Naive thymus-derived CD4-positive, alpha-beta T cell (primary cell): ENCODE measurements at regions not wholly inside any gene's neighbourhood (a gene's known extent, or its start where the extent isn't known, plus 50 kb on each side); places are given as distances from the start of the nearest gene placed in this dataset.

Source experiments
- ATAC-seq: fragments of 150-1000 bp; cut with Tn5 transposase; 2 replicates; pipeline ENCODE4 v1.10.0; 2021; ENCODE audit warnings: mild to moderate bottlenecking, moderate library complexity
- CTCF ChIA-PET: fragments of 350-600 bp; sonication (Branson Sonifier 250); formaldehyde crosslinking; loops from one replicate; lab custom pipeline; 2021; ENCODE audit warnings: antibody characterized with exemption; lab: Charles Lee
- POLR2A ChIA-PET: fragments of 350-600 bp; sonication (Branson Sonifier 250); formaldehyde crosslinking; loops from one replicate; lab custom pipeline; 2021; ENCODE audit warnings: antibody characterized with exemption, inconsistent platforms; lab: Charles Lee
- DNase-seq, 9 donors: peaks; one replicate each; pipeline versions ENCODE4 v3.0.0 to v3.0.0-alpha.2; 2020 to 2022; ENCODE audit warnings: mixed read lengths in 1 of 9
- H3K27ac ChIP-seq: one replicate; pipeline ENCODE4 v1.7.0; 2013; ENCODE audit warnings: mild to moderate bottlenecking, low read depth, low read length, moderate library complexity
- H3K27me3 ChIP-seq, 2 donors: one replicate each; pipeline ENCODE4 v1.7.0; 2013; ENCODE audit warnings: low read length in 2 of 2, mild to moderate bottlenecking in 2 of 2, moderate library complexity in 2 of 2; ENCODE audit not compliant: control insufficient read depth in 2 of 2, insufficient read depth in 2 of 2
- H3K36me3 ChIP-seq, 3 experiments: 1 replicate in 2 of 3; 2 replicates in 1 of 3; pipeline ENCODE4 v1.7.0; 2013; ENCODE audit warnings: low read length in 3 of 3, mild to moderate bottlenecking in 3 of 3, moderate library complexity in 1 of 3; ENCODE audit not compliant: insufficient read depth in 3 of 3, control insufficient read depth in 2 of 3
- H3K4me1 ChIP-seq, 2 donors: one replicate each; pipeline ENCODE4 v1.7.0; 2013; ENCODE audit warnings: low read length in 2 of 2, mild to moderate bottlenecking in 2 of 2, moderate library complexity in 1 of 2; ENCODE audit not compliant: control insufficient read depth in 2 of 2, insufficient read depth in 2 of 2
- H3K4me3 ChIP-seq: 2 replicates; pipeline ENCODE4 v1.7.0; 2013; ENCODE audit warnings: mild to moderate bottlenecking, low read length
- H3K9me3 ChIP-seq, 3 experiments: 1 replicate in 2 of 3; 2 replicates in 1 of 3; pipeline ENCODE4 v1.7.0; 2013; ENCODE audit warnings: low read length in 3 of 3; ENCODE audit not compliant: control insufficient read depth in 2 of 3
- H3K27ac Mint-ChIP-seq, 9 donors: one replicate each; pipeline ENCODE4 v1.8.0; 2020 to 2022; ENCODE audit warnings: mixed read lengths in 9 of 9, mild to moderate bottlenecking in 8 of 9, moderate library complexity in 5 of 9, inconsistent platforms in 2 of 9
- H3K27me3 Mint-ChIP-seq, 5 donors: one replicate each; pipeline ENCODE4 v1.8.0; 2021 to 2022; ENCODE audit warnings: mixed read lengths in 5 of 5, mild to moderate bottlenecking in 1 of 5
- H3K36me3 Mint-ChIP-seq, 5 donors: one replicate each; pipeline ENCODE4 v1.8.0; 2020 to 2022; ENCODE audit warnings: mixed read lengths in 5 of 5, mild to moderate bottlenecking in 3 of 5, inconsistent platforms in 1 of 5
- H3K4me1 Mint-ChIP-seq, 7 donors: one replicate each; pipeline ENCODE4 v1.8.0; 2020 to 2022; ENCODE audit warnings: mixed read lengths in 7 of 7, mild to moderate bottlenecking in 3 of 7, inconsistent platforms in 1 of 7
- H3K4me3 Mint-ChIP-seq, 10 donors: one replicate each; pipeline ENCODE4 v1.8.0; 2020 to 2022; ENCODE audit warnings: mild to moderate bottlenecking in 10 of 10, mixed read lengths in 10 of 10, moderate library complexity in 6 of 10, inconsistent platforms in 2 of 10
- H3K9me3 Mint-ChIP-seq, 11 donors: one replicate each; pipeline ENCODE4 v1.8.0; 2020 to 2022; ENCODE audit warnings: mixed read lengths in 11 of 11, mild to moderate bottlenecking in 4 of 11, inconsistent platforms in 1 of 11, moderate library complexity in 1 of 11
- intact Hi-C, 2 donors: fragments of 100-400 bp; cut with micrococcal nuclease; formaldehyde crosslinking; loops; one replicate each; pipeline ENCODE4 v1.15.1; 2023

DNA sequence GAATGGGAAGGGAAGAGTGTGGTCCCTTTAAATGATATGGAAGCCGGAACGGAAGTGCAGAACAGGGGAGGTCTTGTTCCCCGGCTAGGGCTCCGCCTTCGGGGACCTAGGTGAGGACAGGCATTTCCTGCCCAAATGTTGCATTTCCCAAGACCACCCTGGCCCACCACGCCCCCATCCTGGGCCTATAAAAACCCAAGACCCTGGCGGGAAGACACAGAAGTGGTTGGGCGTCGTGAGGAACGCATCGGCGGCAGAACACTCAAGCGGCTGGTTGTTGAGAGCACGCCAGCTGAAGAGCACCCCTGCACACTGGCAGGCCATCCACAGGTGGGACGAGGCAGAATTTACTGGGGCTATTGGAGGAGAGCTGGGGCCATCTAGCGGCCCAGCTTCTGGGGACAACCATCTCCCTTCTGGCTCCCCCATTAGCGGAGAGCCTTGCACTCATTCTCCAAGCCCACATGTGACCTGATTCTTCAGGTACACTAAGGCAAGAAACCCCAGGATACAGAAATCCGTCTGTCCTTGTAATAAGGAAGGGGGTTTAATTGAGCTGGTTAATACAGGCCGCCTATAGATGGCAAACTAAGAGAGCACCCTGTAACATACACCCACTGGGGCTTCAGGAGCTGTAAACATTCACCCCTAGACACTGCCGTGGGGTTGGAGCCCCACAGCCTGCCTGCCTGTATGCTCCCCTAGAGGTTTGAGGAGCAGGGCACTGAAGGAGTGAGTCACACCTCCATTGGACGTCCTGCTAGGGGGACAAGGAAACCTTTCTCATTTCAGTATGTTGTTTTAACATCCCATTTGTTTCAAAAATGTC is 1327.9 kb downstream of the BRINP3 start:
- no peak overlapping the region for H3K27ac ChIP-seq

DNA sequence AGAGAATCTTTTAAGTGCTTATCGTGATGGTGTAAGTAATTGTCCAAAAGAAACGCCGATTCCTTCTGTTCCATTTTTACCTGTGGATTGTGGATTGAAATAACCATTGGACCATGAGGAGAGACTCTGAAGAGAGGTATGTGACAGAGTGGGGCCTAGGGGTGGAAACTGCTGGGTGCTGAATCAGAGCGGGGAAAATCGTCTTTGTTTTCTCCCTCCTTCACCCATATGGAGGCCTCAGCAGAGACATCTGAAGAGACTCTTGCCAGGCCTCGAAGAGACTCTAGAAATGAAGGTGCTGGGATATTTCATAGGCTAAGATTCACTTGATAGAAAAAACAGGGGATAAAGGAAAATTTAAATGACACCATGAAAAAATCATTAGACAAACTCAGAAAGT is 1327.0 kb downstream of the BRINP3 start:
- no peak overlapping the region for H3K4me3 Mint-ChIP-seq
- H3K36me3 Mint-ChIP-seq = no peaks in the 10 kb centered on the region
- CTCF ChIA-PET = no interaction called here
- H3K36me3 ChIP-seq = no peaks in the 10 kb centered on the region
- H3K9me3 Mint-ChIP-seq = peaks cover 0 to 11% (median 5%) of the 10 kb centered on the region in 11 donors
- no peaks in the 10 kb centered on the region for H3K4me1 ChIP-seq
- DNase-seq (no peak), ATAC-seq (no peak)
- H3K27ac ChIP-seq = no peak overlapping the region
- intact Hi-C loops = no loop called here
- H3K27ac Mint-ChIP-seq = no peak overlapping the region
- H3K27me3 Mint-ChIP-seq = no peaks in the 10 kb centered on the region
- POLR2A ChIA-PET = no interaction called here
- H3K4me1 Mint-ChIP-seq = no peaks in the 10 kb centered on the region
- no peaks in the 10 kb centered on the region for H3K27me3 ChIP-seq
- no peak overlapping the region for H3K4me3 ChIP-seq
- no peaks in the 10 kb centered on the region for H3K9me3 ChIP-seq

More for the DNA sequence above, 1327.9 kb downstream of the BRINP3 start:
- H3K4me1 ChIP-seq = no peaks in the 10 kb centered on the region
- no peak for ATAC-seq
- DNase-seq = no peak
- no peaks in the 10 kb centered on the region for H3K4me1 Mint-ChIP-seq
- H3K4me3 ChIP-seq = no peak overlapping the region
- intact Hi-C loops = no loop called here
- ChIA-PET CTCF (interaction anchor here (0.5 kb wide), 1 partner anchor 555 kb away, joined by 3 read pairs; no protein-coding TSS in a partner anchor), POLR2A (no interaction called here)
- no peak overlapping the region for H3K4me3 Mint-ChIP-seq
- no peaks in the 10 kb centered on the region for H3K9me3 ChIP-seq
- H3K27me3 Mint-ChIP-seq = no peaks in the 10 kb centered on the region
- H3K36me3 ChIP-seq = no peaks in the 10 kb centered on the region
- H3K27me3 ChIP-seq = no peaks in the 10 kb centered on the region
- no peaks in the 10 kb centered on the region for H3K36me3 Mint-ChIP-seq
- peaks cover 0 to 9% (median 4%) of the 10 kb centered on the region in 11 donors for H3K9me3 Mint-ChIP-seq
- H3K27ac Mint-ChIP-seq = no peak overlapping the region

DNA sequence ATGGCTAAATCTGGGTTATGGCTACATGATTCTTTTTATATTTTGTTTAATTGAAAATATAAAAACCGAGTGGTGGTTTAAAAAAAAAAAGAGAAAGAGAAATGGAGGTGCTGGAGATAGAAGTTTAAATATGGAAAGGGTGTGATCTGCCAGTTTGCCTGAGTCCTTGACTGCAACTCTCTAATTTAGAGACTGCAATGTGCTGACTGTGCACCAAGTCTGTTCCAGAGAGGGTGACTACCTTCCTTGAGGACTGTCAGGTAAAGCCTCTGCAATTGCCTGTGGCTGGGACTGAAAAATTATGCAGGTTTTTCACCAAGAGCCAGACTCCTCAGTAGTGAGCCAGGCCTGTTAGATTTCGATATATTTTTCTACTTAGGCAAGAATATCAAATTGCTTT is 1326.3 kb downstream of the BRINP3 start:
- no peaks in the 10 kb centered on the region for H3K36me3 Mint-ChIP-seq
- intact Hi-C loops = no loop called here
- no peaks in the 10 kb centered on the region for H3K27me3 Mint-ChIP-seq
- DNase-seq (no peak), ATAC-seq (no peak)
- Histone ChIP-seq H3K27me3 (no peaks in the 10 kb centered on the region), H3K4me1 (no peaks in the 10 kb centered on the region), H3K9me3 (no peaks in the 10 kb centered on the region), H3K4me3 (no peak overlapping the region), H3K36me3 (no peaks in the 10 kb centered on the region), H3K27ac (no peak overlapping the region)
- H3K4me1 Mint-ChIP-seq = no peaks in the 10 kb centered on the region
- ChIA-PET POLR2A (no interaction called here), CTCF (no interaction called here)
- no peak overlapping the region for H3K27ac Mint-ChIP-seq
- H3K9me3 Mint-ChIP-seq = peaks cover 0 to 14% (median 5%) of the 10 kb centered on the region in 11 donors
- no peak overlapping the region for H3K4me3 Mint-ChIP-seq

DNA sequence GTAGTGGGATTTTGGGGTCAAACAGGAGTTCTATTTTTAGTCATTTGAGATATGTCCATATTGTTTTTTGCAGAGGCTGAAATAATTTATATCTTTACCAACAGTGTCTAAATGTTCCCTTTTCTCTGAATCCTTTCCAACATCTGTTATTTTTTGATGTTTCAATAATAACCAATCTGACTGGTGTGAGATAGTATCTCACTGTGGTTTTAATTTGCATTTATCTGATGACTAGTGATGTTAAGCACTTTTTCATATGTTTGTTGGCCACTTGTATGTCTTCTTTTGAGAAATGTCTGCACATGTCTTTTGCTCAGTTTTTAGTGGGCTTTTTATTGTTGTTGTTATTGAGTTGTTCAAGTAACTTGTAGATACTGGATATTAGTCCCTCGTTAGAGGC is 1325.0 kb downstream of the BRINP3 start:
- no peaks in the 10 kb centered on the region for H3K27me3 Mint-ChIP-seq
- peaks cover 0 to 14% (median 5%) of the 10 kb centered on the region in 11 donors for H3K9me3 Mint-ChIP-seq
- H3K27me3 ChIP-seq = no peaks in the 10 kb centered on the region
- POLR2A ChIA-PET = no interaction called here
- no peak overlapping the region for H3K4me3 ChIP-seq
- ATAC-seq (no peak), DNase-seq (no peak)
- intact Hi-C loops = no loop called here
- no peaks in the 10 kb centered on the region for H3K9me3 ChIP-seq
- H3K27ac Mint-ChIP-seq = no peak overlapping the region
- no peaks in the 10 kb centered on the region for H3K36me3 ChIP-seq
- no peaks in the 10 kb centered on the region for H3K36me3 Mint-ChIP-seq
- no peak overlapping the region for H3K4me3 Mint-ChIP-seq
- CTCF ChIA-PET = interaction anchor here (0.6 kb wide), 1 partner anchor 543 kb away, joined by 3 read pairs; no protein-coding TSS in a partner anchor
- H3K27ac ChIP-seq = no peak overlapping the region
- no peaks in the 10 kb centered on the region for H3K4me1 Mint-ChIP-seq
- H3K4me1 ChIP-seq = no peaks in the 10 kb centered on the region

DNA sequence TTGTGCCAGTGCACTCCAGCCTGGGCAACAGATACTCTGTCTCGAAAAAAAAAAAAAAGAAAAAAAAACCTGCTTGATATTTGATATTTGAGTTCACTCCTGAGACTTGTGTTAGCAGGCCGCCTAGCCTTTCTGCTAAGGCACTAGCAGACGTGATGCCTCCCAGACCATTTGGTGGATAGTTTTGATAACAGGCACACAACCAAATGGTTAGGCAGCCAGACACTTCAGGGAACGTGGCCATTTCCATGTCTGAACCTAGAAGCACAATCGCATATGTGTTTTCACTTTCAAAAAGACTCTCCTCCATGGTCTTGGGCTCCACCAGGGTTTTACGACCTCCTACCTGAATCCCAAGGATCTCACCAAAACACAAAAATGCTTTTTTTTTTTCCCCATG is 1319.5 kb downstream of the BRINP3 start:
- ATAC-seq = no peak
- H3K27me3 Mint-ChIP-seq = no peaks in the 10 kb centered on the region
- H3K4me1 Mint-ChIP-seq = no peaks in the 10 kb centered on the region
- H3K36me3 Mint-ChIP-seq = no peaks in the 10 kb centered on the region
- Histone ChIP-seq H3K27me3 (no peaks in the 10 kb centered on the region), H3K4me1 (no peaks in the 10 kb centered on the region), H3K36me3 (no peaks in the 10 kb centered on the region), H3K27ac (no peak overlapping the region), H3K4me3 (no peak overlapping the region), H3K9me3 (no peaks in the 10 kb centered on the region)
- no peak for DNase-seq
- H3K4me3 Mint-ChIP-seq = no peak overlapping the region
- intact Hi-C loops = no loop called here
- CTCF ChIA-PET = no interaction called here
- H3K27ac Mint-ChIP-seq = no peak overlapping the region
- POLR2A ChIA-PET = no interaction called here
- H3K9me3 Mint-ChIP-seq = peaks cover 0 to 14% (median 3%) of the 10 kb centered on the region in 11 donors

DNA sequence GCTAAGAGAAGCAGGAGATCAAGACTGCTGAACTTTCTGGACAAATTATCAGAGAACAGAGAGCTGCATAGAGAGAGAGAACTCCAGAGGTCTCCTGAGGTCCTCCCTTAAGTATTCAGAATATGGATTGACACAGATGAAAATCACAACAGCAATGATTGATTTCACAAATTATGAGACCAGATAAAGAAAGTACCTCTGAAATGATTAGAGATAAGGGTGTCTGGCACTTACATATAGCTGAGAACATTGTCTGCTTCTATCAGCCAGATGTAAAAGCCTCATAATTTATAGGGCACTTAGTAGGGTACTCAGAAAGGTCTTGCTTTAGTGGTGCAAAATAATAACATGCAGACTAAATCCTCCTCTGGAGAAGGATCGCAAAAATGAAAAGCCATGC is 1301.8 kb downstream of the BRINP3 start:
- ATAC-seq (no peak), DNase-seq (no peak)
- no peaks in the 10 kb centered on the region for H3K4me1 Mint-ChIP-seq
- peaks cover 0 to 16% (median 8%) of the 10 kb centered on the region in 11 donors for H3K9me3 Mint-ChIP-seq
- POLR2A ChIA-PET = no interaction called here
- H3K27me3 ChIP-seq = no peaks in the 10 kb centered on the region
- H3K4me1 ChIP-seq = no peaks in the 10 kb centered on the region
- CTCF ChIA-PET = no interaction called here
- intact Hi-C loops = no loop called here
- H3K27ac ChIP-seq = no peak overlapping the region
- H3K9me3 ChIP-seq = no peaks in the 10 kb centered on the region
- H3K4me3 Mint-ChIP-seq = no peak overlapping the region
- peaks cover 0 to 3% (median 0%) of the 10 kb centered on the region in 5 donors for H3K36me3 Mint-ChIP-seq
- H3K4me3 ChIP-seq = no peak overlapping the region
- H3K27ac Mint-ChIP-seq = no peak overlapping the region
- H3K27me3 Mint-ChIP-seq = no peaks in the 10 kb centered on the region
- no peaks in the 10 kb centered on the region for H3K36me3 ChIP-seq

DNA sequence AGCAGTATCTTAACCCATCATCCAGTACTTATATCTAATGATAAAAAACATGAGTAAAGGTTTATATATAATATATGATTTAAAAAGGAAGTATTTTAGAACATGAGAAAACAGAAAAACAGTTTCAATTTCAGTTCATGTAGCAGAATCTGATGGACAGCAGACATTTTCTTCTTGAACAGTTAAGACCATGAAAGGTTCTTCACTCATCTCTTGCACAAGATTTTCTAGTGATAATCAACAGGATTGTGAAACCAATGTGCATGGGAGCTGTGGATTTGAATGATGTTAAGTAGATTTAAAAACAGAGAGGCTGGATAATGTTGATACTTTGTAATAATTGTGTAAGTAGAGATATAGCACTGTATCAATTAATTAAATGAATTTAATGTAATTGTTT is 1297.6 kb downstream of the BRINP3 start:
- no peaks in the 10 kb centered on the region for H3K4me1 ChIP-seq
- Mint-ChIP-seq H3K4me3 (no peak overlapping the region), H3K27ac (no peak overlapping the region), H3K4me1 (no peaks in the 10 kb centered on the region), H3K27me3 (no peaks in the 10 kb centered on the region), H3K36me3 (no peaks in the 10 kb centered on the region), H3K9me3 (peaks cover 0 to 9% (median 0%) of the 10 kb centered on the region in 11 donors)
- DNase-seq (no peak), ATAC-seq (no peak)
- H3K27me3 ChIP-seq = no peaks in the 10 kb centered on the region
- intact Hi-C loops = no loop called here
- H3K9me3 ChIP-seq = no peaks in the 10 kb centered on the region
- H3K36me3 ChIP-seq = no peaks in the 10 kb centered on the region
- ChIA-PET POLR2A (no interaction called here), CTCF (no interaction called here)
- no peak overlapping the region for H3K27ac ChIP-seq
- no peak overlapping the region for H3K4me3 ChIP-seq
